IMR-90 (cell line): ENCODE measurements at regions not wholly inside any gene's neighbourhood (a gene's known extent, or its start where the extent isn't known, plus 50 kb on each side); places are given as distances from the start of the nearest gene placed in this dataset.

Source experiments
- BHLHE40 ChIP-seq: fragments of 150-350 bp; IDR thresholded peaks from 2 replicates; pipeline ENCODE4 v1.6.1; 2016; ENCODE audit warnings: mild to moderate bottlenecking, low read depth, low read length
- CEBPB ChIP-seq: IDR thresholded peaks from 2 replicates; pipeline ENCODE4 v1.6.1; 2012; ENCODE audit warnings: low read depth, low read length, improper control_type of control experiment
- CHD1 ChIP-seq: IDR thresholded peaks from 2 replicates; pipeline ENCODE4 v1.6.1; 2012; ENCODE audit warnings: low read depth, low read length, improper control_type of control experiment
- CTCF ChIP-seq: conservative IDR thresholded peaks from 2 replicates; pipeline ENCODE4 v1.5.1; 2012; ENCODE audit warnings: mild to moderate bottlenecking, low read depth, low read length, improper control_type of control experiment
- FOS ChIP-seq: fragments of 150-350 bp; IDR thresholded peaks from 2 replicates; pipeline ENCODE4 v1.6.1; 2016; ENCODE audit warnings: low read depth, low read length
- MXI1 ChIP-seq: IDR thresholded peaks from 2 replicates; pipeline ENCODE4 v1.6.1; 2012; ENCODE audit warnings: low read depth, mild to moderate bottlenecking, low read length, moderate library complexity, borderline replicate concordance
- NFE2L2 ChIP-seq: fragments of 150-350 bp; IDR thresholded peaks from 2 replicates; pipeline ENCODE4 v1.6.1; 2016; ENCODE audit warnings: low read depth, mild to moderate bottlenecking, low read length
- POLR2A ChIP-seq: IDR thresholded peaks from 2 replicates; pipeline ENCODE4 v1.6.1; 2012; ENCODE audit warnings: mild to moderate bottlenecking, low read depth, low read length
- RAD21 ChIP-seq: IDR thresholded peaks from 2 replicates; pipeline ENCODE4 v1.6.1; 2012; ENCODE audit warnings: low read length, improper control_type of control experiment
- RCOR1 ChIP-seq: IDR thresholded peaks from 2 replicates; pipeline ENCODE4 v1.6.1; 2012; ENCODE audit warnings: mild to moderate bottlenecking, low read length, improper control_type of control experiment; ENCODE audit not compliant: insufficient replicate concordance
- RFX5 ChIP-seq: IDR thresholded peaks from 2 replicates; pipeline ENCODE4 v1.8.0; 2012; ENCODE audit warnings: low read depth, mild to moderate bottlenecking, low read length, moderate library complexity
- SMC3 ChIP-seq: fragments of 150-350 bp; IDR thresholded peaks from 2 replicates; pipeline ENCODE4 v1.6.1; 2016; ENCODE audit warnings: low read depth, mild to moderate bottlenecking, antibody characterized with exemption, low read length, moderate library complexity
- USF2 ChIP-seq: fragments of 150-350 bp; IDR thresholded peaks from 2 replicates; pipeline ENCODE4 v1.6.1; 2017; ENCODE audit warnings: mild to moderate bottlenecking, antibody characterized with exemption, low read length, low read depth
- TF ChIP-seq, protein P1 (sequence below): fragments of 150-350 bp; IDR thresholded peaks from 2 replicates; pipeline ENCODE4 v1.6.1; 2016; ENCODE audit warnings: low read depth, mild to moderate bottlenecking, low read length, moderate library complexity, borderline replicate concordance

DNA sequence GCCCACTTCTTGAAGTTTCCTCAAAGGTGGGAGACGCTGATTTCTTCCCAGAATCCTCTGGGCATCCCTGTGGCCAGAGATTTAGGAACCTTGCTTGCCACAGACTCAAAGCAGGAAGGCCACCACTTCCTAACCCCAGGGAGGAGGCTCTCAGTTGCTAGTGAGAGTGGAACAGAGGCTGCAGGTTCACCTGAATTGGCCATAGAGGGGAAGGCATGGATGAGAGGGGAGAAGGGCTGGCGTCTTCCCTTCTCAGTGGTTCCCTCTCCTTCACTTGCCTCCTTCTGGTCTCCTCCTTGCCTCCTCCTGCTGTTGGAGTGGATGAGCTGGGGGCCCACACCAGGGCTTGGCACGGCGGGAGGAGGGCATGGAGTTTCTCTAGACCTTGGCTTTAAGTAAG is 185.7 kb downstream of the ADAMTS15 start:
- TF ChIP-seq RFX5 = no peak
- no peak for TF ChIP-seq CTCF
- no peak for TF ChIP-seq RCOR1
- no peak for TF ChIP-seq BHLHE40
- TF ChIP-seq SMC3 = no peak
- TF ChIP-seq POLR2A = no peak
- TF ChIP-seq CEBPB = no peak
- TF ChIP-seq USF2 = no peak
- TF ChIP-seq RAD21 = no peak
- no peak for TF ChIP-seq CHD1
- no peak for TF ChIP-seq FOS
- TF ChIP-seq MXI1 = no peak
- TF ChIP-seq, protein P1, sequence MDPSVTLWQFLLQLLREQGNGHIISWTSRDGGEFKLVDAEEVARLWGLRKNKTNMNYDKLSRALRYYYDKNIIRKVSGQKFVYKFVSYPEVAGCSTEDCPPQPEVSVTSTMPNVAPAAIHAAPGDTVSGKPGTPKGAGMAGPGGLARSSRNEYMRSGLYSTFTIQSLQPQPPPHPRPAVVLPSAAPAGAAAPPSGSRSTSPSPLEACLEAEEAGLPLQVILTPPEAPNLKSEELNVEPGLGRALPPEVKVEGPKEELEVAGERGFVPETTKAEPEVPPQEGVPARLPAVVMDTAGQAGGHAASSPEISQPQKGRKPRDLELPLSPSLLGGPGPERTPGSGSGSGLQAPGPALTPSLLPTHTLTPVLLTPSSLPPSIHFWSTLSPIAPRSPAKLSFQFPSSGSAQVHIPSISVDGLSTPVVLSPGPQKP = no peak
- TF ChIP-seq NFE2L2 = no peak
